HCT116 (cell line): ENCODE measurements at regions not wholly inside any gene's neighbourhood (a gene's known extent, or its start where the extent isn't known, plus 50 kb on each side); places are given as distances from the start of the nearest gene placed in this dataset.

Experiments used
- ATAC-seq: fragments of 200-7000 bp; cut with Tn5 transposase; 2 replicates; pipeline ENCODE4 v1.9.1; 2020; ENCODE audit warnings: mild to moderate bottlenecking, moderate library complexity
- BruUV-seq: library from RNA; stranded (reverse); fragments of 400-500 nt; replicated peaks from 2 replicates; lab custom pipeline; 2021; lab: Mats Ljungman, UMichigan
- CTCF ChIA-PET: fragments of 300-600 bp; sonication (Branson Sonifier 250); formaldehyde crosslinking; loops from one replicate; lab custom pipeline; 2021; ENCODE audit warnings: antibody characterized with exemption; lab: Charles Lee
- POLR2A ChIA-PET: fragments of 300-600, 350-600 bp; sonication (Branson Sonifier 250); formaldehyde crosslinking; loops from one replicate; lab custom pipeline; 2021; ENCODE audit warnings: antibody characterized with exemption; lab: Charles Lee
- RAD21 ChIA-PET, 2 experiments: fragments of 300-600 bp; sonication (Branson Sonifier 250); formaldehyde crosslinking; loops; one replicate each; lab custom pipeline; 2023; ENCODE audit warnings: low total read pairs in 2 of 2; ENCODE audit not compliant: uncharacterized antibody in 2 of 2, unreplicated experiment in 2 of 2, low non-redundant PET in 1 of 2; lab: Charles Lee
- DNase-seq: peaks from one replicate; pipeline ENCODE4 v3.0.0-alpha.2; 2010; ENCODE audit warnings: low read depth, low spot score
- H2AFZ ChIP-seq: fragments of 200-600 bp; shearing (Covaris generic), sonication (generic); 2 replicates; pipeline ENCODE4 v1.6.1; 2017; ENCODE audit warnings: low read depth, mixed run types, mixed read lengths, antibody characterized with exemption, low read length; ENCODE audit not compliant: poor library complexity, severe bottlenecking
- H3K27ac ChIP-seq: 2 replicates; pipeline ENCODE4 v1.5.1; 2012; ENCODE audit warnings: low read depth, low read length
- H3K27me3 ChIP-seq: fragments of 200-600 bp; sonication (generic); 2 replicates; pipeline ENCODE4 v1.6.1; 2016; ENCODE audit warnings: mixed run types, low read length, mixed read lengths; ENCODE audit not compliant: insufficient read depth
- H3K36me3 ChIP-seq, 2 experiments: fragments of 200-500 bp in 1 of 2; fragments of 200-600 bp in 1 of 2; sonication (Bioruptor generic) in 1 of 2; sonication (generic) in 1 of 2; 2 replicates each; pipeline versions ENCODE4 v1.5.1 to v1.6.1; 2014 to 2016; ENCODE audit warnings: low read length in 2 of 2, inconsistent platforms in 1 of 2, mixed read lengths in 1 of 2, mixed run types in 1 of 2; ENCODE audit not compliant: insufficient read depth in 2 of 2, control insufficient read depth in 1 of 2
- H3K4me1 ChIP-seq, 2 experiments: fragments of 200-600 bp in 1 of 2; sonication (generic) in 1 of 2; 2 replicates each; pipeline versions ENCODE4 v1.5.1 to v1.6.1; 2012 to 2017; ENCODE audit warnings: low read length in 2 of 2, inconsistent platforms in 1 of 2, mild to moderate bottlenecking in 1 of 2, mixed read lengths in 1 of 2, mixed run types in 1 of 2, moderate library complexity in 1 of 2; ENCODE audit not compliant: insufficient read depth in 2 of 2, control insufficient read depth in 1 of 2
- H3K4me2 ChIP-seq: fragments of 200-600 bp; sonication (generic); 2 replicates; pipeline ENCODE4 v1.6.1; 2017; ENCODE audit warnings: mixed run types, low read length, mixed read lengths
- H3K4me3 ChIP-seq, 2 experiments: fragments of 200-600 bp in 1 of 2; sonication (generic) in 1 of 2; replicated peaks in 1 of 2; 2 replicates each; pipeline ENCODE4 v1.5.1; 2011 to 2016; ENCODE audit warnings: low read length in 2 of 2, control low read depth in 1 of 2, low read depth in 1 of 2, mild to moderate bottlenecking in 1 of 2, mixed read lengths in 1 of 2, mixed run types in 1 of 2
- H3K79me2 ChIP-seq: fragments of 200-600 bp; sonication (generic); 2 replicates; pipeline ENCODE4 v1.6.1; 2017; ENCODE audit warnings: mild to moderate bottlenecking, mixed run types, low read length, moderate library complexity, mixed read lengths; ENCODE audit not compliant: insufficient read depth
- H3K9ac ChIP-seq: fragments of 200-600 bp; sonication (generic); 2 replicates; pipeline ENCODE4 v1.6.1; 2016; ENCODE audit warnings: low read length, mixed read lengths
- H3K9me2 ChIP-seq: fragments of 200-600 bp; sonication (generic), shearing (Covaris generic); 2 replicates; pipeline ENCODE4 v1.6.1; 2017; ENCODE audit warnings: mixed run types, mild to moderate bottlenecking, moderate library complexity; ENCODE audit not compliant: insufficient read depth
- H3K9me3 ChIP-seq, 2 experiments: fragments of 200-500 bp in 1 of 2; fragments of 200-600 bp in 1 of 2; sonication (Bioruptor generic) in 1 of 2; sonication (generic) in 1 of 2; 2 replicates each; pipeline ENCODE4 v1.6.1; 2014 to 2017; ENCODE audit warnings: low read length in 2 of 2, mixed read lengths in 2 of 2, inconsistent platforms in 1 of 2, low read depth in 1 of 2, mild to moderate bottlenecking in 1 of 2, mixed run types in 1 of 2, moderate library complexity in 1 of 2; ENCODE audit not compliant: control insufficient read depth in 1 of 2, insufficient read depth in 1 of 2
- H4K20me1 ChIP-seq: fragments of 200-600 bp; sonication (generic), shearing (Covaris generic); 2 replicates; pipeline ENCODE4 v1.6.1; 2017; ENCODE audit warnings: mixed run types, mild to moderate bottlenecking, moderate library complexity; ENCODE audit not compliant: insufficient read depth
- CBX3 ChIP-seq: IDR thresholded peaks from 2 replicates; pipeline ENCODE4 v1.6.1; 2012; ENCODE audit warnings: low read depth
- CEBPB ChIP-seq: IDR thresholded peaks from 2 replicates; pipeline ENCODE4 v1.6.1; 2012; ENCODE audit warnings: low read depth
- ELF1 ChIP-seq: IDR thresholded peaks from 2 replicates; pipeline ENCODE4 v1.6.1; 2012; ENCODE audit warnings: low read depth, borderline replicate concordance
- EZH2phosphoT487 ChIP-seq: fragments of 200-600 bp; IDR thresholded peaks from 2 replicates; pipeline ENCODE4 v1.6.1; 2018; ENCODE audit warnings: antibody characterized with exemption, borderline replicate concordance
- FOSL1 ChIP-seq: IDR thresholded peaks from 2 replicates; pipeline ENCODE4 v1.6.1; 2012; ENCODE audit warnings: low read depth
- JUND ChIP-seq: IDR thresholded peaks from 2 replicates; pipeline ENCODE4 v1.6.1; 2012
- POLR2AphosphoS5 ChIP-seq: IDR thresholded peaks from 2 replicates; pipeline ENCODE4 v1.6.1; 2011; ENCODE audit warnings: mild to moderate bottlenecking, low read depth, low read length, moderate library complexity
- SRF ChIP-seq: IDR thresholded peaks from 2 replicates; pipeline ENCODE4 v1.6.1; 2012; ENCODE audit warnings: low read depth
- TCF7L2 ChIP-seq: IDR thresholded peaks from 2 replicates; pipeline ENCODE4 v1.7.0; 2011; ENCODE audit warnings: borderline replicate concordance, inconsistent platforms; ENCODE audit not compliant: insufficient read depth, insufficient read length; ENCODE audit errors: extremely low read depth
- YY1 ChIP-seq: IDR thresholded peaks from 2 replicates; pipeline ENCODE4 v1.6.1; 2011; ENCODE audit warnings: low read length, low read depth, moderate library complexity, mild to moderate bottlenecking; ENCODE audit not compliant: insufficient replicate concordance; ENCODE audit errors: extremely low read depth
- ZFX ChIP-seq: fragments of 450-650 bp; IDR thresholded peaks from 2 replicates; pipeline ENCODE4 v1.6.1; 2017
- intact Hi-C: fragments of 100-400 bp; cut with micrococcal nuclease; formaldehyde crosslinking; loops from 2 replicates; pipeline ENCODE4 v1.10.0; 2022
- TF ChIP-seq, protein P1 (sequence below): IDR thresholded peaks from 2 replicates; pipeline ENCODE4 v1.6.1; 2012
- TF ChIP-seq, protein P2 (sequence below): IDR thresholded peaks from 2 replicates; pipeline ENCODE4 v1.6.1; 2012
- TF ChIP-seq, protein P3 (sequence below), 3 experiments: fragments of 200-600 bp in 1 of 3; sonication (generic) in 1 of 3; IDR thresholded peaks in 2 of 3; conservative IDR thresholded peaks in 1 of 3; 2 replicates each; pipeline ENCODE4 v1.5.1; 2012 to 2017; ENCODE audit warnings: low read depth in 2 of 3, low read length in 2 of 3, antibody characterized with exemption in 1 of 3, borderline replicate concordance in 1 of 3, control low read depth in 1 of 3, mild to moderate bottlenecking in 1 of 3, mixed read lengths in 1 of 3, mixed run types in 1 of 3, moderate library complexity in 1 of 3; ENCODE audit not compliant: insufficient read depth in 1 of 3
- TF ChIP-seq, protein P4 (sequence below): IDR thresholded peaks from 2 replicates; pipeline ENCODE4 v1.6.1; 2011; ENCODE audit warnings: mild to moderate bottlenecking, low read length, moderate library complexity; ENCODE audit not compliant: insufficient replicate concordance; ENCODE audit errors: extremely low read depth
- TF ChIP-seq, protein P5 (sequence below): IDR thresholded peaks from 2 replicates; pipeline ENCODE4 v1.6.1; 2012; ENCODE audit warnings: low read depth

DNA sequence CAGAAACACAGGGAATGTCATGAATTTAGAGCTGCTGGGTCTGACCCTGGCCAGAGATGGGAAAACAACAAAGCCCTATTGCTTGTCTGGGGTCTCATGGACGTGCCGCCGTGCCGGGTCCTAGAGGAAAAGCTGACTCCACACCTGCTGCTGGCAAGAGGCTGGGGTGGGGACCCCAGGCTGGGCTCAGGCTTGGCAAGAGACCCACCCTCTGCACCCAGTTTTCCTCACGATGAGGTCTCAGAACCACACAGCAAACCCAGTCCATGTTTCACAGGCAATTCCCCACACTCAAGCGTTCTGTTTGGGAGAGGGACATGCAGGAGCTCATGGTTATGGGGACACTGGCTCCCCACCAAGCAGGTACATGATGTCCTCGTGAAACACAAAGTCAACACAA is 367.3 kb upstream of the SALL3 start:
- Histone ChIP-seq H3K4me3 (no peak overlapping the region), H3K4me1 (no peaks in the 10 kb centered on the region), H3K9ac (no peak overlapping the region), H4K20me1 (no peaks in the 10 kb centered on the region), H3K36me3 (no peaks in the 10 kb centered on the region), H3K27me3 (no peaks in the 10 kb centered on the region), H3K4me2 (no peak overlapping the region), H3K27ac (no peak overlapping the region), H3K9me3 (peaks cover 0 to 6% of the 10 kb centered on the region in 2 experiments; a peak in 2 of 4 replicates), H3K79me2 (no peaks in the 10 kb centered on the region), H3K9me2 (no peaks in the 10 kb centered on the region), H2AFZ (no peak overlapping the region)
- no peak for ATAC-seq
- no TSS peak for BruUV-seq
- TF ChIP-seq FOSL1, result no peak
- no peak for TF ChIP-seq JUND
- no peak for TF ChIP-seq ELF1
- TF ChIP-seq TCF7L2, result no peak
- TF ChIP-seq, protein P1, sequence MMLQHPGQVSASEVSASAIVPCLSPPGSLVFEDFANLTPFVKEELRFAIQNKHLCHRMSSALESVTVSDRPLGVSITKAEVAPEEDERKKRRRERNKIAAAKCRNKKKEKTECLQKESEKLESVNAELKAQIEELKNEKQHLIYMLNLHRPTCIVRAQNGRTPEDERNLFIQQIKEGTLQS, result no peak
- TF ChIP-seq, protein P2, sequence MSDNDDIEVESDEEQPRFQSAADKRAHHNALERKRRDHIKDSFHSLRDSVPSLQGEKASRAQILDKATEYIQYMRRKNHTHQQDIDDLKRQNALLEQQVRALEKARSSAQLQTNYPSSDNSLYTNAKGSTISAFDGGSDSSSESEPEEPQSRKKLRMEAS, result no peak
- no peak for TF ChIP-seq EZH2phosphoT487
- no peak for TF ChIP-seq YY1
- TF ChIP-seq POLR2AphosphoS5, result no peak
- TF ChIP-seq, protein P3, sequence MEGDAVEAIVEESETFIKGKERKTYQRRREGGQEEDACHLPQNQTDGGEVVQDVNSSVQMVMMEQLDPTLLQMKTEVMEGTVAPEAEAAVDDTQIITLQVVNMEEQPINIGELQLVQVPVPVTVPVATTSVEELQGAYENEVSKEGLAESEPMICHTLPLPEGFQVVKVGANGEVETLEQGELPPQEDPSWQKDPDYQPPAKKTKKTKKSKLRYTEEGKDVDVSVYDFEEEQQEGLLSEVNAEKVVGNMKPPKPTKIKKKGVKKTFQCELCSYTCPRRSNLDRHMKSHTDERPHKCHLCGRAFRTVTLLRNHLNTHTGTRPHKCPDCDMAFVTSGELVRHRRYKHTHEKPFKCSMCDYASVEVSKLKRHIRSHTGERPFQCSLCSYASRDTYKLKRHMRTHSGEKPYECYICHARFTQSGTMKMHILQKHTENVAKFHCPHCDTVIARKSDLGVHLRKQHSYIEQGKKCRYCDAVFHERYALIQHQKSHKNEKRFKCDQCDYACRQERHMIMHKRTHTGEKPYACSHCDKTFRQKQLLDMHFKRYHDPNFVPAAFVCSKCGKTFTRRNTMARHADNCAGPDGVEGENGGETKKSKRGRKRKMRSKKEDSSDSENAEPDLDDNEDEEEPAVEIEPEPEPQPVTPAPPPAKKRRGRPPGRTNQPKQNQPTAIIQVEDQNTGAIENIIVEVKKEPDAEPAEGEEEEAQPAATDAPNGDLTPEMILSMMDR (IDR thresholded peaks at IDR 0.05 in 2 of 3, conservative IDR thresholded peaks at IDR 0.05 in 1 of 3; ENCODE audit: borderline replicate concordance in 1 of 3, insufficient read depth in 1 of 3, low read depth in 2 of 3, low read length in 2 of 3), result no peak
- TF ChIP-seq SRF, result no peak
- TF ChIP-seq ZFX, result no peak
- no peak for TF ChIP-seq CBX3
- no peak for TF ChIP-seq CEBPB
- TF ChIP-seq, protein P4, sequence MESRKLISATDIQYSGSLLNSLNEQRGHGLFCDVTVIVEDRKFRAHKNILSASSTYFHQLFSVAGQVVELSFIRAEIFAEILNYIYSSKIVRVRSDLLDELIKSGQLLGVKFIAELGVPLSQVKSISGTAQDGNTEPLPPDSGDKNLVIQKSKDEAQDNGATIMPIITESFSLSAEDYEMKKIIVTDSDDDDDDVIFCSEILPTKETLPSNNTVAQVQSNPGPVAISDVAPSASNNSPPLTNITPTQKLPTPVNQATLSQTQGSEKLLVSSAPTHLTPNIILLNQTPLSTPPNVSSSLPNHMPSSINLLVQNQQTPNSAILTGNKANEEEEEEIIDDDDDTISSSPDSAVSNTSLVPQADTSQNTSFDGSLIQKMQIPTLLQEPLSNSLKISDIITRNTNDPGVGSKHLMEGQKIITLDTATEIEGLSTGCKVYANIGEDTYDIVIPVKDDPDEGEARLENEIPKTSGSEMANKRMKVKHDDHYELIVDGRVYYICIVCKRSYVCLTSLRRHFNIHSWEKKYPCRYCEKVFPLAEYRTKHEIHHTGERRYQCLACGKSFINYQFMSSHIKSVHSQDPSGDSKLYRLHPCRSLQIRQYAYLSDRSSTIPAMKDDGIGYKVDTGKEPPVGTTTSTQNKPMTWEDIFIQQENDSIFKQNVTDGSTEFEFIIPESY, result no peak
- TF ChIP-seq, protein P5, sequence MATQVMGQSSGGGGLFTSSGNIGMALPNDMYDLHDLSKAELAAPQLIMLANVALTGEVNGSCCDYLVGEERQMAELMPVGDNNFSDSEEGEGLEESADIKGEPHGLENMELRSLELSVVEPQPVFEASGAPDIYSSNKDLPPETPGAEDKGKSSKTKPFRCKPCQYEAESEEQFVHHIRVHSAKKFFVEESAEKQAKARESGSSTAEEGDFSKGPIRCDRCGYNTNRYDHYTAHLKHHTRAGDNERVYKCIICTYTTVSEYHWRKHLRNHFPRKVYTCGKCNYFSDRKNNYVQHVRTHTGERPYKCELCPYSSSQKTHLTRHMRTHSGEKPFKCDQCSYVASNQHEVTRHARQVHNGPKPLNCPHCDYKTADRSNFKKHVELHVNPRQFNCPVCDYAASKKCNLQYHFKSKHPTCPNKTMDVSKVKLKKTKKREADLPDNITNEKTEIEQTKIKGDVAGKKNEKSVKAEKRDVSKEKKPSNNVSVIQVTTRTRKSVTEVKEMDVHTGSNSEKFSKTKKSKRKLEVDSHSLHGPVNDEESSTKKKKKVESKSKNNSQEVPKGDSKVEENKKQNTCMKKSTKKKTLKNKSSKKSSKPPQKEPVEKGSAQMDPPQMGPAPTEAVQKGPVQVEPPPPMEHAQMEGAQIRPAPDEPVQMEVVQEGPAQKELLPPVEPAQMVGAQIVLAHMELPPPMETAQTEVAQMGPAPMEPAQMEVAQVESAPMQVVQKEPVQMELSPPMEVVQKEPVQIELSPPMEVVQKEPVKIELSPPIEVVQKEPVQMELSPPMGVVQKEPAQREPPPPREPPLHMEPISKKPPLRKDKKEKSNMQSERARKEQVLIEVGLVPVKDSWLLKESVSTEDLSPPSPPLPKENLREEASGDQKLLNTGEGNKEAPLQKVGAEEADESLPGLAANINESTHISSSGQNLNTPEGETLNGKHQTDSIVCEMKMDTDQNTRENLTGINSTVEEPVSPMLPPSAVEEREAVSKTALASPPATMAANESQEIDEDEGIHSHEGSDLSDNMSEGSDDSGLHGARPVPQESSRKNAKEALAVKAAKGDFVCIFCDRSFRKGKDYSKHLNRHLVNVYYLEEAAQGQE, result no peak
- ChIA-PET RAD21 (no interaction called here), POLR2A (no interaction called here), CTCF (no interaction called here)
- DNase-seq, result no peak
- intact Hi-C loops, result no loop called here
